ENCODE measurements at regions not wholly inside any gene's neighbourhood (a gene's known extent, or its start where the extent isn't known, plus 50 kb on each side); places are given as distances from the start of the nearest gene placed in this dataset.

DNA sequence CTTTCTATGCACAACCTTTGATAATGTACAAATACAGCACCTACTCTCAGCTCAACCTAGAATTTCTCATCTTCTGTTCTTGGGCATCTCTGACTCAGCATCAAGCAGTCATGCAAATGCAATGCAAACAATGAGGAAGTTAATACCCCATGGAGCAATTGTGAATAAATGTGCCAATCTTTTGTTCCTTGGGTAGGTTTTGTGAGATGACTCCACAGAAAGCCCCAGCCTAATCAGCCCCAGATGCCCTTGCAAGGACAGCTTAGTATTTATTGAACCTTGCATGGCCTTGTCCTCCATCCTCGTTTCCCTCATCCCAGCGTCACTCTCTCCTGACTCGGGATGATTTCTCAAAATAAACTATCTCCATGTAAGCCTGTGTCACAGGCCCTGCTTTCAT is 494.7 kb upstream of the NECTIN3 start:
- TF ChIP-seq, protein P1, sequence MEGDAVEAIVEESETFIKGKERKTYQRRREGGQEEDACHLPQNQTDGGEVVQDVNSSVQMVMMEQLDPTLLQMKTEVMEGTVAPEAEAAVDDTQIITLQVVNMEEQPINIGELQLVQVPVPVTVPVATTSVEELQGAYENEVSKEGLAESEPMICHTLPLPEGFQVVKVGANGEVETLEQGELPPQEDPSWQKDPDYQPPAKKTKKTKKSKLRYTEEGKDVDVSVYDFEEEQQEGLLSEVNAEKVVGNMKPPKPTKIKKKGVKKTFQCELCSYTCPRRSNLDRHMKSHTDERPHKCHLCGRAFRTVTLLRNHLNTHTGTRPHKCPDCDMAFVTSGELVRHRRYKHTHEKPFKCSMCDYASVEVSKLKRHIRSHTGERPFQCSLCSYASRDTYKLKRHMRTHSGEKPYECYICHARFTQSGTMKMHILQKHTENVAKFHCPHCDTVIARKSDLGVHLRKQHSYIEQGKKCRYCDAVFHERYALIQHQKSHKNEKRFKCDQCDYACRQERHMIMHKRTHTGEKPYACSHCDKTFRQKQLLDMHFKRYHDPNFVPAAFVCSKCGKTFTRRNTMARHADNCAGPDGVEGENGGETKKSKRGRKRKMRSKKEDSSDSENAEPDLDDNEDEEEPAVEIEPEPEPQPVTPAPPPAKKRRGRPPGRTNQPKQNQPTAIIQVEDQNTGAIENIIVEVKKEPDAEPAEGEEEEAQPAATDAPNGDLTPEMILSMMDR (IDR thresholded peaks at IDR 0.05; ENCODE audit: poor library complexity, severe bottlenecking) = no peak
- no peak for TF ChIP-seq EP300 (conservative IDR thresholded peaks at IDR 0.05; ENCODE audit: poor library complexity, severe bottlenecking)
